HepG2 (cell line): ENCODE measurements at regions not wholly inside any gene's neighbourhood (a gene's known extent, or its start where the extent isn't known, plus 50 kb on each side); places are given as distances from the start of the nearest gene placed in this dataset.

Experiments used
- ARID3A ChIP-seq: IDR thresholded peaks from 2 replicates; pipeline ENCODE4 v1.6.1; 2012; ENCODE audit warnings: low read depth, low read length, improper control_type of control experiment
- CTCF ChIP-seq: sonication (generic); formaldehyde crosslinking; IDR thresholded peaks from 2 replicates; pipeline ENCODE4 v1.5.0; 2020; ENCODE audit warnings: mild to moderate bottlenecking, missing genetic modification reagents, moderate library complexity
- ETV6 ChIP-seq: sonication (generic); formaldehyde crosslinking; conservative IDR thresholded peaks from 2 replicates; pipeline ENCODE4 v1.4.0; 2020; ENCODE audit warnings: missing genetic modification reagents
- KDM4B ChIP-seq: sonication (generic); formaldehyde crosslinking; IDR thresholded peaks from 2 replicates; pipeline ENCODE4 v1.4.0; 2020; ENCODE audit warnings: missing genetic modification reagents
- MED1 ChIP-seq: sonication (generic); formaldehyde crosslinking; IDR thresholded peaks from 2 replicates; pipeline ENCODE4 v1.4.0; 2020; ENCODE audit warnings: missing genetic modification reagents
- MXD1 ChIP-seq: sonication (generic); formaldehyde crosslinking; IDR thresholded peaks from 2 replicates; pipeline ENCODE4 v1.4.0; 2020; ENCODE audit warnings: mild to moderate bottlenecking, missing genetic modification reagents
- POLR2A ChIP-seq, 2 experiments: IDR thresholded peaks; 2 replicates each; pipeline ENCODE4 v1.6.1; 2011; ENCODE audit warnings: low read depth in 2 of 2, low read length in 2 of 2, mild to moderate bottlenecking in 1 of 2, moderate library complexity in 1 of 2; ENCODE audit not compliant: insufficient read depth in 1 of 2
- SMC3 ChIP-seq: IDR thresholded peaks from 2 replicates; pipeline ENCODE4 v1.6.1; 2011; ENCODE audit warnings: low read length, improper control_type of control experiment
- ZBTB43 ChIP-seq: sonication (generic); formaldehyde crosslinking; conservative IDR thresholded peaks from 2 replicates; pipeline ENCODE4 v1.4.0; 2020; ENCODE audit warnings: missing genetic modification reagents
- ZNF10 ChIP-seq: sonication (generic); formaldehyde crosslinking; IDR thresholded peaks from 2 replicates; pipeline ENCODE4 v1.4.0; 2020; ENCODE audit warnings: mild to moderate bottlenecking, low read depth, missing genetic modification reagents, borderline replicate concordance
- ZNF282 ChIP-seq: fragments of 450-650 bp; IDR thresholded peaks from 2 replicates; pipeline ENCODE4 v1.6.1; 2018; ENCODE audit not compliant: partially characterized antibody
- ZNF354B ChIP-seq: sonication (generic); formaldehyde crosslinking; IDR thresholded peaks from 2 replicates; pipeline ENCODE4 v1.8.0; 2022; ENCODE audit warnings: mild to moderate bottlenecking, missing genetic modification reagents
- ZNF724P ChIP-seq: sonication (generic); formaldehyde crosslinking; IDR thresholded peaks from 2 replicates; pipeline ENCODE4 v1.8.0; 2022; ENCODE audit warnings: missing genetic modification reagents, borderline replicate concordance

- TF ChIP-seq ETV6 (CRISPR knock-in tag) (no peak), CTCF (CRISPR knock-in tag) (no peak), MXD1 (CRISPR knock-in tag) (no peak), SMC3 (no peak), MED1 (no peak), ZNF724P (no peak), ZNF10 (CRISPR knock-in tag) (no peak), POLR2A (IDR thresholded peaks at IDR 0.05; ENCODE audit: insufficient read depth in 1 of 2, low read depth in 2 of 2, low read length in 2 of 2) (no peak), ZBTB43 (CRISPR knock-in tag) (no peak), ZNF354B (no peak), ARID3A (no peak), KDM4B (CRISPR knock-in tag) (no peak), ZNF282 (no peak)
Observed at GRCh38 chr3:59486520-59486919, 436.7 kb upstream of the CFAP20DC start.
